Brain microvascular endothelial cell (primary cell): ENCODE measurements at regions not wholly inside any gene's neighbourhood (a gene's known extent, or its start where the extent isn't known, plus 50 kb on each side); places are given as distances from the start of the nearest gene placed in this dataset.

Source experiments
- DNase-seq: peaks from one replicate; pipeline ENCODE4 v3.0.0-alpha.2; 2020
- H3K27ac ChIP-seq: fragments of 250-450 bp; sonication (Bioruptor Pico); 2 replicates; pipeline ENCODE4 v1.5.1; 2020; ENCODE audit warnings: mild to moderate bottlenecking, moderate library complexity
- H3K27me3 ChIP-seq: fragments of 250-450 bp; sonication (Bioruptor Pico); replicated peaks from 2 replicates; pipeline ENCODE4 v1.5.1; 2020; ENCODE audit warnings: mild to moderate bottlenecking
- H3K36me3 ChIP-seq: fragments of 250-450 bp; sonication (Bioruptor Pico); replicated peaks from 2 replicates; pipeline ENCODE4 v1.5.1; 2020; ENCODE audit warnings: mild to moderate bottlenecking
- H3K4me3 ChIP-seq: 2 replicates; pipeline ENCODE4 v1.5.1; 2011; ENCODE audit warnings: low read depth, mild to moderate bottlenecking, control low read depth, low read length, moderate library complexity
- CTCF ChIP-seq: IDR thresholded peaks from 2 replicates; pipeline ENCODE4 v1.5.1; 2011; ENCODE audit warnings: low read depth, mild to moderate bottlenecking, moderate library complexity, low read length, control low read depth, inconsistent platforms; ENCODE audit errors: missing control alignments
- in situ Hi-C: cut with HindIII; loops from 2 replicates; pipeline ENCODE4 v1.10.0; 2017; ENCODE audit warnings: low sequenced_read_pairs, low pct_ligation_motif_present

GRCh38 chr17:79185671-79186070 lies 111.0 kb downstream of the ENGASE start:
- TF ChIP-seq CTCF, result no peak
- no peak overlapping the region for H3K4me3 ChIP-seq
- H3K27me3 ChIP-seq, result peaks cover 44% of the 10 kb centered on the region
- in situ Hi-C loops, result no loop called here
- no peaks in the 10 kb centered on the region for H3K36me3 ChIP-seq
- DNase-seq, result no peak
- no peak overlapping the region for H3K27ac ChIP-seq

GRCh38 chr17:79184219-79184618 lies 109.6 kb downstream of the ENGASE start:
- in situ Hi-C loops, result no loop called here
- Histone ChIP-seq H3K27ac (no peak overlapping the region), H3K4me3 (no peak overlapping the region)

GRCh38 chr17:79183293-79184158 lies 108.9 kb downstream of the ENGASE start:
- Histone ChIP-seq H3K4me3 (no peak overlapping the region), H3K27me3 (peaks cover 42% of the 10 kb centered on the region), H3K36me3 (no peaks in the 10 kb centered on the region), H3K27ac (no peak overlapping the region)
- in situ Hi-C loops, result no loop called here
- TF ChIP-seq CTCF, result no peak
- no peak for DNase-seq

More at GRCh38 chr17:79184219-79184618, 109.6 kb downstream of the ENGASE start:
- peaks cover 44% of the 10 kb centered on the region for H3K27me3 ChIP-seq
- no peak for DNase-seq
- H3K36me3 ChIP-seq, result no peaks in the 10 kb centered on the region
- no peak for TF ChIP-seq CTCF

- DNase-seq, result no peak
- Histone ChIP-seq H3K27ac (no peak overlapping the region), H3K36me3 (no peaks in the 10 kb centered on the region), H3K27me3 (peaks cover 39% of the 10 kb centered on the region), H3K4me3 (no peak overlapping the region)
- TF ChIP-seq CTCF, result no peak
- in situ Hi-C loops, result no loop called here
These were observed 108.3 kb downstream of the ENGASE start for GRCh38 chr17:79183043-79183292.

- Histone ChIP-seq H3K36me3 (no peaks in the 10 kb centered on the region), H3K27ac (no peak overlapping the region), H3K27me3 (peaks cover 35% of the 10 kb centered on the region), H3K4me3 (no peak overlapping the region)
- no peak for DNase-seq
- in situ Hi-C loops, result no loop called here
- no peak for TF ChIP-seq CTCF
These were observed 107.8 kb downstream of the ENGASE start for GRCh38 chr17:79182176-79183042.
